Psoas muscle (tissue), 7 donors: ENCODE measurements at regions not wholly inside any gene's neighbourhood (a gene's known extent, or its start where the extent isn't known, plus 50 kb on each side); places are given as distances from the start of the nearest gene placed in this dataset.
A peak's percentile ranks its signal among the peaks of the same experiment; 100 is the strongest.

Source experiments
- ATAC-seq, 4 donors: fragments of 200-7000 bp; cut with Tn5 transposase; one replicate each; pipeline ENCODE4 v1.9.1; 2020; ENCODE audit warnings: moderate library complexity in 3 of 4, mild to moderate bottlenecking in 2 of 4
- DNase-seq, 2 donors: peaks; one replicate each; pipeline ENCODE4 v3.0.0-alpha.2; 2020
- H3K27ac ChIP-seq: fragments of 200-600 bp; one replicate; pipeline ENCODE4 v1.8.0; 2022
- H3K27me3 ChIP-seq, 3 donors: fragments of 200-600 bp in 1 of 3; one replicate each; pipeline versions ENCODE4 v1.6.1 to v1.8.0; 2013 to 2022; ENCODE audit warnings: low read length in 2 of 3, mild to moderate bottlenecking in 2 of 3, moderate library complexity in 1 of 3; ENCODE audit not compliant: insufficient read depth in 3 of 3
- H3K36me3 ChIP-seq, 2 donors: fragments of 200-600 bp in 1 of 2; one replicate each; pipeline versions ENCODE4 v1.6.1 to v1.8.0; 2013 to 2022; ENCODE audit warnings: low read depth in 1 of 2, mild to moderate bottlenecking in 1 of 2, moderate library complexity in 1 of 2; ENCODE audit not compliant: insufficient read depth in 1 of 2
- H3K4me1 ChIP-seq: fragments of 200-600 bp; one replicate; pipeline ENCODE4 v1.8.0; 2022
- H3K4me3 ChIP-seq: fragments of 200-600 bp; one replicate; pipeline ENCODE4 v1.8.0; 2022; ENCODE audit warnings: mild to moderate bottlenecking
- H3K9me3 ChIP-seq: fragments of 200-600 bp; one replicate; pipeline ENCODE4 v1.8.0; 2022
- WGBS, 3 donors: extraction: QIAGEN DNeasy Blood & Tissue Kit; methylation state at CpG; one replicate each; pipeline versions ENCODE4 v1.1.6 to v1.1.7; 2013; 5-methylcytosine and 5-hydroxymethylcytosine counted together
- intact Hi-C, 2 donors: fragments of 100-400 bp; cut with DNase I; formaldehyde crosslinking; loops; one replicate each; pipeline versions ENCODE4 v1.11.0 to v1.14.2; 2022
- TF ChIP-seq, protein P1 (sequence below): fragments of 200-600 bp; IDR thresholded peaks from one replicate; pipeline ENCODE4 v1.8.0; 2022; ENCODE audit warnings: antibody characterized with exemption
- donor health status: healthy with polysubstance abuse.
- donor health status: DM: no; HTN: no; CAD: no; lungs with moderate emphysema.
- donor health status: Bipolar disorder and iron deficiency.
- donor health status: healthy.
- donor health status: DM: yes; HTN: yes; CAD: no.
- donor health status: DM: no; HTN: no; CAD: no.
- donor health status: DM: yes; HTN: yes; CAD: no.

DNA sequence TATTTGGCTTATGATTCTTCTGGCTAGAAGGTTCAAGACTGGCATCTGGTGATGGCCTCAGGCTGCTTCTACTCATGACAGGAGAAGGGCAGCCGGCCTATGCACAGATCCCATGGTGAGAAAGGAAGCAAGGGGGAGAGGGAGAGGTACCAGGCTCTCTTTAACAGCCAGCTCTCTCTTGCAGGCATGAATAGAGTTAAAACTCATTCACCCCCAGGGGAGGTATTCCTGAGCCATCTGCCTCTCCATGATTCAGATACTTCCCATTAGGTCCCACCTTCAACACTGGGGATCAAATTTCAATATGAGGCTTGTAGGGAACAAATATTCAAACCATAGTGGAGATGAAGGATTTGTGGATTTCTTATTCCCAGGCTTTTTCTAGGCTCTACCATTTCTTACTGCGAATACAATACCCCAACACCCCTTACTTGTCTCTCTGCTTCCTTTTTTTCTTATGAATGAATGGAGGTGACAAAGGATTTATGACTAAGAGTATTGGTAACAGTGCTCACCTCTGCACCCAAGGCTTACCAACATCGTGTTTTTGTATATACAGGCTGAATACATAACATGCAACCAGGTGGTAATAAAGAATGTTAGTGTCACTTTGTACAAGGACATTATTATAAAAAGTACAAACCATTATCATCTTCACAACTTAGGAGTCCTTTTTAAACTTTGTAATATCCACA lies 454.6 kb upstream of the TRIB2 start:
- ATAC-seq (peak in 1 of 4 donors; percentile 55), DNase-seq (no peak)
- Histone ChIP-seq H3K27ac (no peak overlapping the region), H3K36me3 (no peaks in the 10 kb centered on the region), H3K4me1 (peaks cover 12% of the 10 kb centered on the region), H3K4me3 (no peak overlapping the region), H3K9me3 (no peaks in the 10 kb centered on the region), H3K27me3 (no peaks in the 10 kb centered on the region)
- intact Hi-C loops, result no loop called here
- TF ChIP-seq, protein P1, sequence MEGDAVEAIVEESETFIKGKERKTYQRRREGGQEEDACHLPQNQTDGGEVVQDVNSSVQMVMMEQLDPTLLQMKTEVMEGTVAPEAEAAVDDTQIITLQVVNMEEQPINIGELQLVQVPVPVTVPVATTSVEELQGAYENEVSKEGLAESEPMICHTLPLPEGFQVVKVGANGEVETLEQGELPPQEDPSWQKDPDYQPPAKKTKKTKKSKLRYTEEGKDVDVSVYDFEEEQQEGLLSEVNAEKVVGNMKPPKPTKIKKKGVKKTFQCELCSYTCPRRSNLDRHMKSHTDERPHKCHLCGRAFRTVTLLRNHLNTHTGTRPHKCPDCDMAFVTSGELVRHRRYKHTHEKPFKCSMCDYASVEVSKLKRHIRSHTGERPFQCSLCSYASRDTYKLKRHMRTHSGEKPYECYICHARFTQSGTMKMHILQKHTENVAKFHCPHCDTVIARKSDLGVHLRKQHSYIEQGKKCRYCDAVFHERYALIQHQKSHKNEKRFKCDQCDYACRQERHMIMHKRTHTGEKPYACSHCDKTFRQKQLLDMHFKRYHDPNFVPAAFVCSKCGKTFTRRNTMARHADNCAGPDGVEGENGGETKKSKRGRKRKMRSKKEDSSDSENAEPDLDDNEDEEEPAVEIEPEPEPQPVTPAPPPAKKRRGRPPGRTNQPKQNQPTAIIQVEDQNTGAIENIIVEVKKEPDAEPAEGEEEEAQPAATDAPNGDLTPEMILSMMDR, result no peak
- 64 to 75% (median 75%) methylated on average over 3 of the region's 3 CpGs for WGBS, 3 donors

DNA sequence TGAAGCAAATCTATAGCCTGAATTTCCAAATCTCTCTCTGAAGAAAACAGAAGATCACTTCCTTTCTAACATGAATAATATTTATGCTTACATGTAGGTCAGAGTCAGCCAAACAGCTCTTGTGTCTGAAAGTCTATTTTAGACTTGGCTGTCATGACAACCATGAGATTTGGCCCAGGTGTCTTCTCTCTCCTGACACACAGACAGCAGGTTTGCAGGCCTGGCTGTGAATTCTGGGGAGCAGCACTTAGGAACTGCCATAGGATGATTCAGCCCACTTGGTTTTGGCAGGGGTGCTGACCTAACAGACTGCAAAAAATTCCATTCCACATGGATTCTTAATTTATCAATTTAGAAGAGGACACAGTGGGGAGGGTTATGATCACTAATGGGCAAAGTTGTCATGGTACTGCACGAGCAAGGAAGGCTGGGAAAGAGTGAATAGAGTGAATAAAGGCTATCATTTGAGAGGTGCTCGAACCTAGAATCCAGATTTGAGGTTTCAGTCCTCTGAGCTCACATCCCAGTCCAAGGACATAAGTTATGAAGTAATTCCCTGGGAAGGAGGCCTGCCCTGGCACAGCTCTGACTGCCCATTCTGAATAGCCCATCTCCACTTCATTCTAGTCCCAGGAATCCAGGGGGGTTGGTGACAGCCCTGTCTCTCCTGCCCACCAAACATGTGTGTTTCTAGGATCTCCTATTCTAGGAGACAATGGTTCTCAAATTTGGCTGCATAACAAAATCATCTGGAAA lies 453.9 kb upstream of the TRIB2 start:
- intact Hi-C loops, result no loop called here
- DNase-seq (no peak), ATAC-seq (peak; percentile 61 to 81 (median 69))
- H3K27me3 ChIP-seq, result no peaks in the 10 kb centered on the region
- WGBS, 3 donors, result 16 to 42% (median 32%) methylated on average over 2 of the region's 2 CpGs
- no peaks in the 10 kb centered on the region for H3K9me3 ChIP-seq
- H3K4me3 ChIP-seq, result no peak overlapping the region
- peaks cover 12% of the 10 kb centered on the region for H3K4me1 ChIP-seq
- TF ChIP-seq, protein P1, result no peak
- no peaks in the 10 kb centered on the region for H3K36me3 ChIP-seq
- no peak overlapping the region for H3K27ac ChIP-seq

DNA sequence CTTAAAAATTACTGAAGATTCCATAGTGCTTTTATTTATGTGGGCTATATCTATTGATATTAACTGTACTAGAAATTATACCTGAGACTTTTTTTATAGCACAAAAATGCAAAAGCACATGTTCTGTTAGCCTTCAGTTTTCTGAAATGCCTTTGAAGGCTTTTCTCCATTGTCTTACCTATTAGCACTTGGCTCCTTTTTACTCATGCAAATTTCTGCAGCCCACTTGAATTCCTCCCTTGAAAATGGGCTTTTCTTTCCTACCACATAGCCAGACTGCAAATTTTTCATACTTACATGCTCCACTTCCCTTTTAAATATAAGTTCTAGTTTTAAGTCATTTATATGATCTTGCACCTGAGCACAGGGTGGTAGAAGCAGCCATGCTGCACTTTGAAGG lies 453.0 kb upstream of the TRIB2 start:
- H3K27ac ChIP-seq, result no peak overlapping the region
- intact Hi-C loops, result no loop called here
- no peak for ATAC-seq
- H3K4me1 ChIP-seq, result peaks cover 12% of the 10 kb centered on the region
- TF ChIP-seq, protein P1, result no peak
- no peaks in the 10 kb centered on the region for H3K36me3 ChIP-seq
- no peak for DNase-seq
- H3K4me3 ChIP-seq, result no peak overlapping the region
- no peaks in the 10 kb centered on the region for H3K9me3 ChIP-seq
- H3K27me3 ChIP-seq, result no peaks in the 10 kb centered on the region

DNA sequence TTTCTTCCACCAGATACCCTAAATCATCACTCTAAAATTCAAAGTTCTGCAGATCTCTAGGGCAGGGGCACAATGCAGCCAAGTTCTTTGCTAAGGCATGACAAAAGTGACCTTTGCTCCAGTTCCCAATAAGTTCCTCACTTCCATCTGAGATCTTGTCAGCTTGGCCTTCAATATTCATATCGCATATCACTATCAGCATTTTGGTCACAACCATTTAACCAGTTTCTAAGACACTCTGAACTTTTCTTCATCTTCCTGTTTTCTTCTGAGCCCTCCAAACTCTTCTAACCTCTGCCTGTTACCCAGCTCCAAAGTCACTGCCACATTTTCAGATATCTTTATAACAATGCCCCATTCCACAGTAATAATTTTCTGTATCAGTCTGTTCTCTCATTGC lies 452.6 kb upstream of the TRIB2 start:
- WGBS, 3 donors, result 33 to 61% (median 37%) methylated on average over 1 of the region's 1 CpG
- Histone ChIP-seq H3K27ac (no peak overlapping the region), H3K36me3 (no peaks in the 10 kb centered on the region), H3K9me3 (no peaks in the 10 kb centered on the region), H3K4me3 (no peak overlapping the region), H3K4me1 (peaks cover 12% of the 10 kb centered on the region), H3K27me3 (no peaks in the 10 kb centered on the region)
- ATAC-seq (no peak), DNase-seq (no peak)
- TF ChIP-seq, protein P1, result no peak
- intact Hi-C loops, result no loop called here
